ENCODE measurements at regions not wholly inside any gene's neighbourhood (a gene's known extent, or its start where the extent isn't known, plus 50 kb on each side); places are given as distances from the start of the nearest gene placed in this dataset.

- TF ChIP-seq, protein P1, sequence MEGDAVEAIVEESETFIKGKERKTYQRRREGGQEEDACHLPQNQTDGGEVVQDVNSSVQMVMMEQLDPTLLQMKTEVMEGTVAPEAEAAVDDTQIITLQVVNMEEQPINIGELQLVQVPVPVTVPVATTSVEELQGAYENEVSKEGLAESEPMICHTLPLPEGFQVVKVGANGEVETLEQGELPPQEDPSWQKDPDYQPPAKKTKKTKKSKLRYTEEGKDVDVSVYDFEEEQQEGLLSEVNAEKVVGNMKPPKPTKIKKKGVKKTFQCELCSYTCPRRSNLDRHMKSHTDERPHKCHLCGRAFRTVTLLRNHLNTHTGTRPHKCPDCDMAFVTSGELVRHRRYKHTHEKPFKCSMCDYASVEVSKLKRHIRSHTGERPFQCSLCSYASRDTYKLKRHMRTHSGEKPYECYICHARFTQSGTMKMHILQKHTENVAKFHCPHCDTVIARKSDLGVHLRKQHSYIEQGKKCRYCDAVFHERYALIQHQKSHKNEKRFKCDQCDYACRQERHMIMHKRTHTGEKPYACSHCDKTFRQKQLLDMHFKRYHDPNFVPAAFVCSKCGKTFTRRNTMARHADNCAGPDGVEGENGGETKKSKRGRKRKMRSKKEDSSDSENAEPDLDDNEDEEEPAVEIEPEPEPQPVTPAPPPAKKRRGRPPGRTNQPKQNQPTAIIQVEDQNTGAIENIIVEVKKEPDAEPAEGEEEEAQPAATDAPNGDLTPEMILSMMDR (IDR thresholded peaks at IDR 0.05; ENCODE audit: low read depth, low read length), result no peak
These were observed 428.3 kb downstream of the TNS3 start for GRCh38 chr7:47153576-47153975.

GRCh38 chr7:47153058-47153457 is 428.9 kb downstream of the TNS3 start:
- TF ChIP-seq, protein P1 (IDR thresholded peaks at IDR 0.05; ENCODE audit: low read depth, low read length), result no peak
- no peak overlapping the region for H3K4me3 ChIP-seq (ENCODE audit: low read depth, low read length)

More at GRCh38 chr7:47153576-47153975, 428.3 kb downstream of the TNS3 start:
- H3K4me3 ChIP-seq (ENCODE audit: low read depth, low read length), result no peak overlapping the region

DNA sequence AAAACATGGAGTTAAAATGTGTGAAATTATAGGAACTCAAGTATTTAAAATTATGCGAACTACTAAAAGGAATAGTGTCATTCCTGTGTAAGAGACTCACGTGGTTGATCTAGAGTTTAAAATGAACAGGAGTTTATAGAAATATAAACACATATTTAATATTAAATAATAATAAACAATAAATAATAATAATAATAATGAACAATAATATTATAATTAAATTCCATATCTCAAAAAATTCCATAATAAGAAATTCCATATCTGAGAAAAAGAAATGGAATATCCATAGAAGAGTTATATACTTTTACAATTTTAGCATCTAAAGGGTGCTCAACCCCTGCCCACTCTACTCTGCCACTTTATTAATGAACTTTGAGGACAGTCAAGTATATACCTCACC is 429.6 kb downstream of the TNS3 start:
- TF ChIP-seq, protein P1 (IDR thresholded peaks at IDR 0.05; ENCODE audit: low read depth, low read length), result no peak
- no peak overlapping the region for H3K4me3 ChIP-seq (ENCODE audit: low read depth, low read length)

DNA sequence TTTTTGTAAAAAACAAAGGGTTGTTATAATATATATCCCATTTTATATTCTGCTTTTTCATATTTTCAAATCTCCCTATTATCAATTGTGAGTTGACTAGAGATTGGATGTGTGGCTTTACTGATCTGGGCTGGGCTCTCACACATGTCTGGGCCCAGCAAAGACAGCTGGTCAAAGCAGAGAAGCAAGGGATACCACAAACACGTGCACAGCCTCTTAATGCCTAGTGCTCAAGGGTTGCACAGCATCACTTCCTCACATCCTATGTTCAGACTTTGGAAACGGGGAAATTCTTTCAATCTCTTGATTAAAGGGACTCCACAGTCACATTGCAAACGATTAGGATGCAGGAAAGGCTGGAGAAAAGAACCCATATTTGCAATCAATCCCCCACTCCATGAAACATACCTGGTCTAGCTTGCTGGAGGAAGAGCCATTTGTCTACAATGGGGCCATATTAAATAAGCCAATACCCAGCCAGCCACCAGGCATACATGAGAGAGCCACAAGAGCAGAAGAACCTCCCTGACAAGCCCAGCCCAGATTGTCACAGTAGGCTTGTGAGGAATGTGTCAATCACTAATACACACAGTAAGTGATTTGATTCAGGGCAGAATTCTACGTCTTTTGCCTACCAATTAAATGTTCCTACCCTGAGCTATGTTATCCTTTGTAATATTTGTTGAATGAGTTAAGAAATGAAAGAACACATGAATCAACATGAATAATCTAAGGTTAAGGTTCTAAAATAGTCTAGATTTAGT is 431.2 kb downstream of the TNS3 start:
- TF ChIP-seq, protein P1 (IDR thresholded peaks at IDR 0.05; ENCODE audit: low read depth, low read length), result no peak
- no peak overlapping the region for H3K4me3 ChIP-seq (ENCODE audit: low read depth, low read length)

DNA sequence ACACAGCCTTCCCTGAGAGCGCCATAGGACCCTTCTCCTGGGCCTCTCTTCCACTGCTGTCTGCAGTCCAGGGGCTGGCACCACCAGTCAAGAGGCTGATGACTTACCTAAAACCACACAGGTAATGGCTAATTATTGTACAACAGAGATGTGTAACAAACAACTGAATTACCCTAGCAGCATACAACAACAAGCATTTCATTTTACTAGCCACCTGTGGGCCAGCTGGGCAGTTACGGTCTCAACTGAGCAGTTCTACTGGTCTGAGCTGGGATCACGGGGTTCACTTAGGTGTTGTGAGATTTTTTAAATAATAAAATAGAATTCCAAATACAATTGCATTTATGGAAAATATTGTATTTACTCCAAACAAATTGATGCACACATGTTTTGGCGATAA is 431.9 kb downstream of the TNS3 start:
- no peak overlapping the region for H3K4me3 ChIP-seq (ENCODE audit: low read depth, low read length)
- TF ChIP-seq, protein P1 (IDR thresholded peaks at IDR 0.05; ENCODE audit: low read depth, low read length), result no peak

DNA sequence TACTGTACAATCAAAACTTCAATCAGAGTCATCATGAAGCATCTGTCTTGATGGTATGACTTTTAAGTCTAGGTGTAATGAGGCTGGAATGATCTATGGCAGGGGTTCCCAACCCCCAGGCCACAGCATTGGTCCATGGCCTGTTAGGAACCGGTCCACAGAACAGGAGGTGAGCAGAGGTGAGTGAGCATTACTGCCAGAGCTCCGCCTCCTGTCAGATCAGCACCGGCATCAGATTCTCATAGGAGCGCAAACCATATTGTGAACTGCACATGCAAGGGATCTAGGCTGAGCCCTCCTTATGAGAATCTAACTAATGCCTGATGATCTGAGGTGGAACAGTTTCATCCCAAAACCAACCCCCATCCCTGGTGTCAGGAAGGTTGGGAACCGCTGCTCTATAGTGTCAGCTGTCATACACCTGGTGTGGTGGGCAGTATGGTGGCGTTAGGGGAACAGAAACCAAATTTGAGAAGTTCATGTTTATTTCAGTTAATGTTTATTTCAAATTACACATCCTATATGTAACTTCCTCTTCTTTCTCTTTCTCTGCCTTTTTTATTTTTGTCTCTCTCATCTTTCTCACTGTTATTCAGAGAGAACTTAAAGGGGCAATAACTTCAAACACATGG is 432.6 kb downstream of the TNS3 start:
- TF ChIP-seq, protein P1 (IDR thresholded peaks at IDR 0.05; ENCODE audit: low read depth, low read length), result no peak
- no peak overlapping the region for H3K4me3 ChIP-seq (ENCODE audit: low read depth, low read length)

DNA sequence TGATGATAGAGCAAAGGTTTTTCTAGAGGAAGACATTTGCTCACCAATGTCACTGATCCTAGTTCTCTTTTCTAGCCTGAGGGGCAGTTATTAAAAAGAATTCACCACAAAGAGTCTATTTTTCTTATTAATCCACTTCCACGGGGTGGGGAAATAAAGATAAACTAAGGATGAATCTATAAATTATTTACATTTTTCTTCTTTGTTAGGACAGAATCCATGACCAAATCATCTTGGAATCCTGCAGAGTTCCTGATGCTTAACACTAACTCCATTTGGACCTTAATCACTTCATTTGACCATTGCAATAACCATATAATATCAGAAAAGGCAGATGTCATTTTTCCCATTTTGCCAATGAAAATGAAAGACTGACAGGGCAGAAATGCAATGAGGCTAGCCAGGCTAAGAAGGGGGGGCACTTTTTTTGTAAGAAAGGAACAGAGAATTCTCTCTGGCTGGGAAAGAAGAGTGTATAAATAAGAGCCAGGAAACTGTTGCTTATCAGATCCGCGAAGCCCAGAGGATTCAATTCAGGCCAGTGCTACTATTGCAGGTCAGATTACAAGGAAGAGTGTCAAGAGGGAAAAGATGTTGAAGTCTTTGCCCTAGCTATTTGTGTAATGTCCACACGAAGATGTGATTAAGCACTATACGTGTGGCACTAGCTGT is 433.2 kb downstream of the TNS3 start:
- H3K4me3 ChIP-seq (ENCODE audit: low read depth, low read length), result no peak overlapping the region
- TF ChIP-seq, protein P1 (IDR thresholded peaks at IDR 0.05; ENCODE audit: low read depth, low read length), result no peak

All from WI38 (cell line).